GM21717 (cell line): ENCODE measurements at regions not wholly inside any gene's neighbourhood (a gene's known extent, or its start where the extent isn't known, plus 50 kb on each side); places are given as distances from the start of the nearest gene placed in this dataset.

Source experiments
- ATAC-seq: cut with Tn5 transposase; IDR thresholded peaks from one replicate; pipeline ENCODE4 v1.9.1; 2021; ENCODE audit warnings: mild to moderate bottlenecking, moderate library complexity; ENCODE audit not compliant: unreplicated experiment

DNA sequence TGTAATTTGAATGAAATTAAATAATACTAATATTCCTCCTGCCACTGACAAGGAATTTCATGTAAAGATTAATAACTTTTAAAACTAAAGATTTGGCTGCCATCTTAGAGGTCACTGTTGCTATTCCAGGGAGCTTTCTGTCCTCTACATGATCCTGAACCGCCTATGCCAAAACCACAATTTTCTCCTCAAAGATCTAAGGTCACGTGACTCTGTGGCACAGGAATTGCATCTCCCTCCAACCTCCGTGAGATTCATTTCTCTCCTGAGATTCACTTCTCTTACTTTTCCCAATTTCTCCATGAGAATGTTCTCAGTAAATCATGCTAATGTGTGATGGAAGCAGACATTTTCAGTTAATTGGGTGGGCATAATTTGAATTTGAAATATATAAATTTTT, 379.6 kb upstream of the TSHZ2 start:
- ATAC-seq = no peak

- no peak for ATAC-seq
These were observed 382.1 kb upstream of the TSHZ2 start for GRCh38 chr20:52590100-52590499.

DNA sequence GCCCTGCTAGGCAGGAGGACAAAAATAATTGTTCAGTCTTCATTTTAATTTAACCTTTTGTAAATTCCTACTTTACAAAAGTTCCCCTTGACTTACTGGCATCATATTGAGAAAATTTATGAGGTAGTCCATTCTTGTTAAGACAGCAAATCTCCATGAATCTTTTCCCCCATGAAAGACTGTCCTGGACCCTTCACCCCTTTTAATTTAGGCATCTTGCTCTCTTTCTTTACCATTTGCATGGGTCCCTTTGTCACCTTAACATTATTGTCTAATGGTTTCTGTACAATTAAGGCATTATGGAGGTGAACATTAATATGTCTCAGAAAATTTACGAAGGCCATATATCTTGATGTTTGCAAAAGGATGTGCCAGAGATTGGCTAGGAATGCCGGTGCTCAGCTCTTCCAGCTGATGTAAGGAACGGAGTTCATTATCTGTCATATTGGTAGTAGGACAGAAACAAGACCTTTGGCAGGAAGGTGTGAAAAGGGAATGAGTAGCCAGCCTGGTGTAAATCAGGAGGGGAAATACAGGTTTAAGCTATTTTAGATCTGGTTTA, 382.8 kb upstream of the TSHZ2 start:
- ATAC-seq = no peak

GRCh38 chr20:52586660-52587059, 385.5 kb upstream of the TSHZ2 start:
- ATAC-seq = no peak

- ATAC-seq = no peak
These were observed 386.8 kb upstream of the TSHZ2 start for GRCh38 chr20:52585333-52585732.

DNA sequence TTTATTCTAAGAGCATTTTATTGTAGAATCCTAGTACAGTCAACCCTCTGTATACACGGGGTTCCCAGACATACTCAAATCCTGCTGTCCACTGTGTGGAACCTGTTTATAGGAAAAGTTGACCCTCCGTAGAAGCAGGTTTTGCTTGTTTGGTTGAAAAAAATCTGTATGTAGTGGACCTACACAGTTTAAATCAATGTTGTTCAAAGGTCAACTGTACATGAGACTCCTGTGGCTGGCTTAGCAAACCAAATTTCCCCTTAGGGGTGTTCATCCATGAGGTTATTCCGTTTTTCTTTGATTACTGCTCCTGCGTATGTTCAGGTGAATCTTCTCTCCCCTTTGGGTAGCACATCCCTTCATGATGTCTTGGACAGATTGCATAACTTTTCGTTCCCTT, 387.0 kb upstream of the ZFP64 start:
- ATAC-seq = no peak

GRCh38 chr20:52577696-52578095, 386.1 kb upstream of the ZFP64 start:
- ATAC-seq = no peak

- ATAC-seq = no peak
These were observed 381.1 kb upstream of the ZFP64 start for GRCh38 chr20:52572687-52573086.

DNA sequence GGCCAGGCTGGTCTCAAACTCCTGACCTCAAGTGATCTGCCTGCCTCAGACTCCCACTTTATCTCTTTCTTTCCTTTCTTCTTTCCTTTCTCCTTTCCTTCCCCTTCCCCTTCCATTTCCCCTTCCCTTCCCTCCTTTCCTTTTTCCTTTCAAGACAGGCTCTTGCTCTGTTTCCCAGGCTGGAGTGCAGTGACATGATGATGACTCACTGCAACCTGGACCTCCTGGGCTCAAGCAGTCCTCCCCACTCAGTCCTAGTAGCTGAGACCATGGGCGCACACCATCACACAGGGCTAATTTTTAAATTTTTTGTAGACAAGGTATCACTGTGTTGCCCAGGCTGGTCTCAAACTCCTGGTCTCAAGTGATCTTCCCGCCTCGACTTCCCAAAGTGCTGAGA, 377.6 kb upstream of the ZFP64 start:
- no peak for ATAC-seq

DNA sequence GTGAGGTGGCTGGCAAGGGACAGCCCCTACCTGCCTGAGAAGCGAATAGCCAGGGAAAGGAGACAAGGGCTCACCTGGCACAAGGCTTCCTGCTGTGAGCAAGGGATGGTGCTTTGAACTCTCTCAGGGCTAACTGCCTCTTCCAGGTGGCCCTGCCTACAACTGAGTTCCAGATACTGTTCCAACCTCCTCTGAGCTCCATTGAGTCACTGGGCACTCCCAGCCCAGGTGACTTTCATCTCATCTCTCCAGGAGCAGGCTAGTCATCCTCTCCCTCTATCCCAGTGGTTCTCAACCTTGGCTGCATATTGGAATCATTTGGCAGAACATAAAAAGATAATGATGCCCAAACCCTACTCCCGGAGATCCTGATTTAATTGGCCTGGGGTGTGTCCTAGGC, 374.0 kb upstream of the ZFP64 start:
- no peak for ATAC-seq

GRCh38 chr20:52564594-52564993, 373.0 kb upstream of the ZFP64 start:
- ATAC-seq = no peak

DNA sequence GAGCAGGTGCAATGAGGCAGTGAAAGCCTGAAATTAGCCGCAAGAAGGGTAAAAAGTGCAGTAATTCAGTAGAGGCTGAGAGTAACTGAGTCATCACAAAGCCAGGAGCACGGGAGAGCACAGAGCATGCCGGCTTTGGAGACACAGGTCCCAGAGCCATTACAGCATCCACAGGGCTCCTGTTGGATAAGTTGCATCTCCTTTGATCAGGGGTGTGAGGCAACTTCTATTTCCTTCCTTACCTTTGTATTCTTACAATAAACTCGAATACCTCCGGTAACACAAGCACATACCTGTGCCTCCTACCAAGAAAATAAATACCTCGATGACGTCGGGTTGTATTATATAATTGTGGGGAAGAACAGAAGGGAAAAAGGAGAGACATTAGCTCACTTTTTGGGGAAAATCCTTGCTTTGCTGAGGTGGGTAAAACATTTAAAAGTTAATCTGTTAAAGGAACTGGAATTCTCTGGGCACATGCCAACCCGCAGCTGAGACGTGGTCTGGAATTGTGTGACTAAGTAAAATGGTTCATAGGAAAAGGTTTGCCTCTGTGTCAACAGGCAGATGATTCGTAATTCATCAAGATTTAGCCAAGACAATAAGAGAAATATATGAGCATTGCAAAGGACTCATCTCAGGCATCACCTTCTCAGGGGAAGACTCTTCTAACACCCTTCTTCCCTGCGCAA, 360.7 kb upstream of the ZFP64 start:
- no peak for ATAC-seq

GRCh38 chr20:52542131-52542530, 350.6 kb upstream of the ZFP64 start:
- ATAC-seq = no peak

DNA sequence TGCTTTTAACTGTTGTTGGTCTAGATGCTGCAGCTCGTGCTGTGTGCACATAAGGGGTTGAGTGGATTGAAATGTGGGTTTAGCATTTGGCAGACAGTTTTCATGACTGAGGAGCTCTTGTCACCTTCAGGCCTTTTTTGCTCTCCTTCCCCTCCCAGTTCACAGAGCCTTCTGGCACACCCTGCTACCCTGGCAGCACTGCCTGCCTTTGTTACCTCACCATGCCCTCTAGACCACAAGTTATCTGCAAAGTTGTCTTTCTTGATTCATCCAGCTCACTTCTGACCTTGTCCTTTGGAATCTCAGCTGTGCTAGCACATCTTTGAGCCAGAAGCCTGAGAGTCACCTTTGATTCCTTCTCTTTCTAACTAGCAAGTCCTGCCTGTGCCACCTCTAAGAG, 348.9 kb upstream of the ZFP64 start:
- no peak for ATAC-seq

DNA sequence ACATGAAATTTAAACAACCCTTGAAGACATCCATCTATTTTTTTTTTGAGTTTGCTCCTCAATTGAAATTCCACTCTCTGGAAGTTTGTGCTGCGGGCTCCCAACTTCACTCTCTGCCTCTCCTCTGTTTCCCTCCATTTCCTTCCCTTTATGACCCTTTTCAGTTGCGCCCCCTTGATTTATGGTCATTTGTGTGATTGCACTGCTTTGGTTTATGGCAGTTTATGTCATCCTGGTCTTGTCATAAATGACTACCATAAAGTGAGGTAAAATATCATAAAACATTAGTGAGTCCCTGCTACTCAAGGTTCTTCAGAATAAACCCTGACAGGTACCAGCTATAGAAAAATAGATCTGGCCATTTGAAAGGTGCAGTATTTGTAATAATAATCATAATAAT, 348.3 kb upstream of the ZFP64 start:
- no peak for ATAC-seq

DNA sequence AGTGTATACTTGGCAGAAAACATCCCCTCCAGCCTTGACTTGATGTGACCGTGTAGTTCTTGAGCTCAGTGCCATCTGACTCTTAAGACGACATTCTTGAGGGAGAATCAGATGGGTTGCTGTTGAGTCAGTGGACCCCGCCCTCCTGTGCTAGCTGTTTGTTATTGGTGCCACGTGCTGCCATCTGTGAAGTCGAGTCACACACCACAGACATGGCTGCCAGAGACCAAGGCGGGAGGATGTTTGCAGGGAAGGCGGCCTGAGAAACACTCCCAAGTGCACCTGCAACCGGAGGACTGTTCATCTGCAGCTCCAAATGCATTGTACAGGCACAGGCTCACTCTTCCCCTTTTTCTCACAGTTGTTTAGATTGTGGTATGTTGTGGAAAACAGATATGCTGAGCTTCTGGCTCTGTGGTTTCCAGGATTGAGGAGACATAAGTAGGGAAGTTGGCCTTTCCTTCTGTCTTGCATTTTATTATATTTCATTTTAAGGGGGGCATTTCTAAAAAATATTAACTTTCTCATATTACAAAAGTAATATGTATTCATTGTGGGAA, 345.3 kb upstream of the ZFP64 start:
- no peak for ATAC-seq

GRCh38 chr20:52536040-52536439, 344.5 kb upstream of the ZFP64 start:
- ATAC-seq = no peak

- no peak for ATAC-seq
These were observed 343.0 kb upstream of the ZFP64 start for GRCh38 chr20:52534616-52535015.

GRCh38 chr20:52533401-52533800, 341.8 kb upstream of the ZFP64 start:
- ATAC-seq = no peak

DNA sequence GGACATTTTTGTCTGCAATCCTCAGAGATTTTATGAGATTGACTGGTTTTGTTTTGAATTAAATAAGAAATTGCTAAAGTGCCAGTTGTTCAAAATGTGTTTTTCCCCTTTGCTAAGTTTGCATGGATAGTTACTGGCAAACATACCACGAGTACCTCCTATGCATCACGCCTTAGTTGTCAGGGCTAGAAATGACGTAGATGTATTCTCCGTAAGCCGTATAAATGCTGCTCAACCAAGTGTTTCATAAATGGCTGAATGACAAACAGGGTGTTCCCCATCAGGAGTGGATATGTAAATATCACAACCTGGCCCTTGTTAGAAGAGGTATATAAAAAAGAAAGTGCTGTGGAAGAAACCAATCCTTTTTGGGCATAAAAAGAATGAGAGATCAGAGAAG, 341.1 kb upstream of the ZFP64 start:
- no peak for ATAC-seq

DNA sequence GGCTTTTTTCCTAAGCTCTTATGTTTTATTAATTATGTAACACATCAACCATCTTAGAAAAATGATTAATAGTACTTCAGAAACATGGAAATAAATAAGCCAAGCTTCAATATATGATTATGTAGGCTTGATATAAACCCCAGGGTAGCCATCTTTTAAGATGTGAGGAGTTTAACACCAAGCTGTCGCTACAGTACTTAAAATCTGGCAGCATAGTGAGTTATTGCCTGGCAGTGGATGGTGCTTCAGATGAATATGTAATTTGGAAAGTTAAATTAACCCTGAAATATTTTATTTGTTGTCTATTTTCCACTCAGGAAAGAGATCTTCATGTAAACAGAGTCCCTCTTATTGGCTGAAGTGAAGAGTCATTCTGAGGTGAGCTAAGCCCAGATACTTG, 339.0 kb upstream of the ZFP64 start:
- no peak for ATAC-seq

DNA sequence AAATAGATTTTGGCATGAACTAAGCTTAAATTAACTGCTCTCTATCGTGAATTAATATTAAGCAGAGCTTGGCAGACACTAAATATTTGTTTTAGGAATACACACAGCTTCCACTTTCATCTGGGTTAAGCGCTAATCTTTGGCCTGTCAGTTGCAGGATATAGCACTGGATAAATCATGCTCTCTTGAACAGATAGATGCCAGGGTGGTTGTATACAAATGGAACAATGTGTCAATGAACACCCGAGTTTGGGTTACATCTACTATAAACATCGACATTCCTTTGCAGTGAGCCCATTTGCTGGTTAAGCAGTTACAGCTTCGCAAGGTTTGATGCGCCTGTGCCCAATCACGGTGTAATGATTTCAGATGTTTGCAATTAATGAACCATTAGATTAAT, 338.2 kb upstream of the ZFP64 start:
- ATAC-seq = no peak

- ATAC-seq = no peak
These were observed 333.3 kb upstream of the ZFP64 start for GRCh38 chr20:52524861-52525260.
